Ecto neural progenitor cell (in vitro differentiated cells): ENCODE measurements at regions not wholly inside any gene's neighbourhood (a gene's known extent, or its start where the extent isn't known, plus 50 kb on each side); places are given as distances from the start of the nearest gene placed in this dataset.

Experiments used
- DNase-seq: peaks from one replicate; pipeline ENCODE4 v3.0.0-alpha.2; 2018; ENCODE audit warnings: low spot score

DNA sequence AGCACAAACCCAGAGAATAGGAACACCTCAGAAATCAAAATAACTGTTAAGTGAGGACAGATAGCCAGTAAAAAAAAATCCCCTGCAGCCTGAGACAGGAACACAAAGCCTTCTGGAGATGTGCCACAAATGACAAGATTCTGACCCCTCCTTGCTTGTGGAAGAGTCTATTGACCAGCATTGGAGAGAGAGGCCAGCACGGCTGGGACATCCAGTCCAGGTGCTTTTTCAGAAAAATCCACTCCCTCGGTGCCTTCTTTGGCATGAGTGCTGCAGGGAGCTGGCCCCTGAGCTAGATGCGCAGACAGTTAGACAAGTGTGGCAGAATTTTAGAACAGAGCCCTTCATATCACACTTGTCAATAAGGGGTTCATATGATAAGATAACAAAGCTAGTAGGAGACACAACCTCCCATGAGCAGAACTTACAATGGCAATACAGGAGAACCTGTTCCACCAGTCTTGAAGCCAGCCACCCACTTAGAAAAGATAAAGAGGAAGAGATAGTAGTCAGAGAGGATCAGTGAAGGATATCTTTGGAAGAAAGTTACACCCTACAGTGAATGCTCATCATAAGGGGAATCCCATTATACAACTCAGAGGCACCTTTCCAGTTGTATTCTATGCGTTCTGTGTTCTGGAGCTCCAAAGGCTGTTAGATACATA lies 298.4 kb downstream of the TLE1 start:
- no peak for DNase-seq

GRCh38 chr9:81389569-81389993 lies 299.8 kb downstream of the TLE1 start:
- DNase-seq: no peak

DNA sequence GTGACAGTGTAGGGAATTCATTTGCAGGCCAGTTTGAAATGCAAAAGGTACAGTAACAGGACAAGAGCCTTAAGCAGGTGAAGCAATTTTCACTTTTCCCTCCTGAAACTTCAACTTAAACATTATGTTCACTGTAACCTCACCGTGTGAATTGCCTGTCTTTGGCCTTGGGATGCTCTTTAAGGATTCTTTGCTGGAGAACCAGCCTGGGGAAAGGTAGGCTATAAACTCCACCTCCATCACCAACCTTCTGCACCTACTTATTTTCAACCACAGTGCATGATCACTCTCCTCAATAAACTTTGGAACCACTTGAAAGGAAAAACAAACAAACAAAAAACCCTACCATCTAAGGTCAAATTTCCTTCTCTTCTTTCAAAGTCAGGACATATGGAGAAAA lies 300.5 kb downstream of the TLE1 start:
- DNase-seq: no peak

DNA sequence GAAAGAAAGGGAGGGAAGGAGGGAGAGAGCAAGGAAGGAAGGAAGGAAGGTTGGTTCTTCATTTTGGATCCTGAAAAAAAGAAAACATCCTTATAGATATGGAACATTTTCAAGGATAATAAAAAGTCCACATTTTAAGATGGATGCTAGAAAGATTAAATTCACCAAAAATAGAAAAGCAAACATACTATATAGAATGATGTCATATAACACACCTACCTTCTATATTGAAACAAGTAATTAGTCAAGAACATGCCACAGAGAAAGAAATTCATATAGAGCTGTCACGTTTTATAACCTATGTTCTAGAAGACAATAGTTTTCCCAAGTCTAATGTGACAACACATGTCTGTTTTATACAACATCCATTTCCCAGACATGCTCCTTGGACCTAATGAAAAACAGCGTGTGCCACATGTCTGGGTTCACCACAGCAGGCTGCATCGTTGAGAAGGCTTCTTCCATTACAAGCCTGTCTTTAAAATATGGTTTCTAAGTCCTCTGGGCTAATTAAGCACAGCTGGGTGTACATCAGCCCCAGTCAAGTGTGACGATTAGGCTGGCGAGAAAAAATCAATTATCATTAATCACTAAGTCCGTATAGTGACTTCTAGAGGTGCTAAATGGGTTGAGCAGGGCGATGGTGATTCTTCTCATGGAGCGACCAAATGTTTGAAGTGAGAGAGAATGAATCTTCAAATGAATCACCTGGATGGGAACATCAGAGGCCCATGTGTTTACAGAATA lies 301.8 kb downstream of the TLE1 start:
- no peak for DNase-seq

DNA sequence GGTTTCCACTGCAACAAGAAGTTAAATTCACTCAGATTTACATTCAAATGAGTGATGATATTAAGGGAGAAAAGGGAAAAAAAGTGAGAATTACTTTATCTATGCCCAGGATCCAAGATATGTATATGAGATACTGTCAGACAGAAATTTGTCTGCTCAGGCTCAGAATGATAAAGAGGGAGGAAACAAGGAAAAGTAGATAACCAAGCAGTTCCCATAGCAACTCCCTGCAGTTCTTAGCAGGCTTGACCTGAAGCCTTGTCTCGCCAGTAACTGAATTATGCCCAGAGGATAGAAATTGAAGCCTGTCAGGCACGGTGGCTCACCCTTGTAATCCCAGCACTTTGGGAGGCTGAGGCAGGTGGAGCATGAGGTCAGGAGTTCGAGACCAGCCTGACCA lies 304.4 kb downstream of the TLE1 start:
- DNase-seq: no peak

- DNase-seq: no peak
Observed at GRCh38 chr9:81382281-81382680, 307.1 kb downstream of the TLE1 start.

DNA sequence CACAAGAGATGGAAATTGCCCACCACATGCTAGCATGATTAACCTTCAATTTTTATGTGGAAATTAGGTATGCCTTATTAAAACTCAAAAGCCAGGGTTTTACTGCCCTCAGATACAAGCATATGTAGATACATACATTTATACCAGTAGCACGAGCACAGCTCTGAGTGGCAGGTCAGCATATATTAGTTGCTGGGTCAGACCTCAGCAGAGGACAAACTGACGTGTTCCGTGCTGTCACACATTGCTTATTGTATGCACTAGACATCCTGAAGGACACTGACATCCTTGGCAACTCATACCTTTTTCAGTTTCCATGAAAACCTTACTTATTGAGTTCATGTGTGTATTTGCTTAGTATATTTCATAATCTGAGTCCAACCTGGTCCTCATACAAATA lies 307.7 kb downstream of the TLE1 start:
- no peak for DNase-seq

DNA sequence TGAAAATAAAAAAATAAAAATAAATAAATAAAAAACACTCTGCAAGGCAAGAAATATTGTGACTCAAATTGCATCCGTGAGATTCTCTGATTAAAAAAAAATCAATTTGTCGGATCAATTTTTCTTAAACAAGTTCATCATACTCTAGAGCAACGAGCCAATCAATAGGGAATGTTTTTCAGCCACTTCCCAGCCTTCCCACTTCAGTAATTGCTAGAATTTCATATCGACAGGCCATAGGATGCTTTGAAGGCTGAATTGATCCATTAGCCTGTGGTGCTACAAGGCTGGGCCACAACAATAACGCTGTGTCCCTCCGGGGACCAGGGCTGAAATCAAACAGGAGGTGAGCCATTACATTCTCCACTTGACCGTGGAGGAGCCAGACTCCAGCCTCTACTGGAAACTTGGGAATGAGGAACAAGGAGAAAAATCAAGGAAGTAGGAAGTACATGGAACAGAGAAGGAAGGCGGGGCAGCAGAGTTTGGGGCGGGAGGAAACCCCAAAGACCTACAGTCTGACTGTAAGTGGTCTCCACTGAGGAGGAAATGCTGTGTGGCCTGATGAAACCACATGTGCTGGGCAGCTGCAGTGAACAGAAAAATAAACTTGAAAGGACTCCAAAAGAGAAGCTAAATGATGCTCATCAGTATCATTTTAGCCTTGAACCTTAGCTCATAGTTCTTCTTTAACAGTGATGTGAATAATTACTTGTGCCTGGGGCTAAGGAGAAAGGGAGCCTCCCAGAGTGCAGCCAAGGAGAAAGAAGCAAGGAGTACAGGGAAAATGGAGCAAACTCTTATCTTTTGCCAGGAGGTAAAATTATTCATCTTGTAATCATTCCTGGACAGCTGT lies 308.6 kb downstream of the TLE1 start:
- no peak for DNase-seq

DNA sequence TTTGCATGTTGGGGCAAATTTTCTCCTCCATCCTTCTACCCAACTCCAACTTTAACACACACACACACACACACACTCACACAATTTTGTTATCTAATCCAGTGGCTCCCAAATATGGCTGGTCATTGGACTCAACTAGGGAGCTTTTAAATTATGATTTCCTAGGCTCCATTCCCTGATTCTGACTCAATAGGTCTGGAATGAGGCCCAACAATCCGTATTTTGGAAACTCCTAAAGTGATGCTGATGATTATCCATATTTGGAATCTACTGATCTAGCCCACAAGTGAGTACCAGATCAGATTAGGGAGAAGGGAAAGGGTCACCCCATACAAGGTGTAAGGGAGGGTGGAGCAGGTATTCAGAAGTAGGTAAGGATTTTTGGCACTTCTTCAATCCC lies 309.7 kb downstream of the TLE1 start:
- no peak for DNase-seq

DNA sequence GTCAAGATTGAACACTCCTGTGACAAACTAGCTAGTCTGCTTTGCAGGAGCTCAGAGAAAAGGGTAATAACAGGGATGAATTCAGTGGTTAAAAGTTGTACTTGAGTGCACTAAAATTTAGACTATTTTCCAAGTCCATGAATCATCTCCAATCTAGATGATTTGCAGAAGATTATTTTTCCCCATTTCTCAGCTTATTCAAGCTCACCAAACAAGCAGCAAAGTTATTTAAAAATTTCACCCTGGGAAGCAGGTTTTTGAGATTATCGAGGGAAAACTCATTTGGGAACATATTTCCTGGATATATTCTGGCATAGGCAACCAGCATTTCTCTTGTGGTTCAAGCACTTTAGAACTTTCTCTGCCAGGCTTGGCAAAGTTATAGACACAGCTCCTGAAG lies 311.4 kb downstream of the TLE1 start:
- no peak for DNase-seq

DNA sequence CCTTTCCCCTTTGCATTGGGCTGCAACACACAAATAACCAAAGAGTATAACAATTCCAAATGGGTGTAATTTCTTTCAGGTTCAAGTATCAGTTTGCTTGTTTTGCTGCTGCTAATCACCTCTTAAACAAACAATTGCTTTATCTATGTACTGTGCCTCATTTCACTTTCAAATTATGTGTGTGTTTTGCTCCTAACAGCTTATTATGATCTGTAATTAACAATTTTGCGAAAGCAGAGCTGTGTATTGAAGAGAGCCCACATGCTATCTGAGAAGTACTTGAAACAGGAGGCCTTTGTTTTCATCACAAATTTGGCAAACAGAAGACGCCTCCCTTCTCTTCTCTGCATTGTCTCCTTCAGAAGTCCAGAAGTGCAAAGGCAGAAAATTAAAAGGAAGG lies 312.0 kb downstream of the TLE1 start:
- no peak for DNase-seq

GRCh38 chr9:81375187-81376100 lies 313.9 kb downstream of the TLE1 start:
- DNase-seq: no peak

DNA sequence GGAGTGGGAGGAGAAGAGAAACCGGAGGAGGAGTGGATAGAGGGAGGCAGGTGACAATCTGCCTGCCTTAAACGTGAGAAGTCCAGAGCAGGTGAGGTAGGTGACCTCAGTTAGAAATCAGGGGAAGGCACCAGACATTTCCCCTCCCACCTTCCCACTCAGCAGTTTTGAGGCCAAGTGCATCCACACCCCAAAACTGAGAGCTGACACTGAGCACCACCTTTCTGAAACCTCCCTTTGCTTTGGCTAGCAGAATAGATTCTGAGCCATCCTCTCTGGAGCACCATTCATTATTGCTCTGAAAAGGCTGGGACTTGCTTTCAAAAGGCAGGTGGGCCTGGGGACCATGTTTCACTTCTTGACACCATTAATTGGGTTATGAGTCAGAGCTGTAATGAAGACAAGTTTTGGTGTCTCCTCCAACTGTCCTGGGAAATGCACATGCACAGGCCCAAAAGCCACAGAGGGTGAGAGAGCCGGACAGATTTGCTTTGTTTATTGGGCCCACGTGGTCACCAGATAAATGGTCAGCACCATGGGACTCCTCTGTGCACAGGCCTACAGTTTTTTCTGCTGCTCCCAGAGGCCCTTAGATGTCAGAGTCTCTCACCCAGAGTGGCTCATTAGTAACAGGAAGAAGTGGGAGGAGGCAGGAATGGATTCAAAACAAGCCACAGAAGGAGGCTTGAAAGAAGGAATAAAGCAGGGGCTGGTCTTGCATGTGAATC lies 314.7 kb downstream of the TLE1 start:
- DNase-seq: no peak

GRCh38 chr9:81373294-81373693 lies 316.1 kb downstream of the TLE1 start:
- DNase-seq: no peak

GRCh38 chr9:81372628-81373191 lies 316.6 kb downstream of the TLE1 start:
- DNase-seq: no peak

DNA sequence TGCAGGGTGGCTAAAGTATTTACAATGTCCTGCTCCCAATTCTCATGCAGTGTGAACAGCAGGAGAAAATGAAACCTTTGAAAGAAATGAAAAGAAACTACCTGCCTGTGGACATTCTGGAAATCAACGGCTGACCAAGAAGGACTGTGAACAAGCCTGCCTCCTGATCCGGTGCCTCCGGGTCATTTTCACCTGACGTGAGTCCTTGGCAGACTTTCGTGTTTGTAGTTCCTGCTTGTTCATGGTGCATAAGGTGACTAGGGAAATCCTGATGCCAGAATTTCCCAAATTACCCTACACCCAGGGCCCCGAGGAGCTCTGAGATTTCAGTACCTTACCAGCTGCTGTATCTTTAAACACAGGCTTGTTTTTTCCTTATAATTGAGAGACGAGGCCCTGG lies 317.5 kb downstream of the TLE1 start:
- no peak for DNase-seq

GRCh38 chr9:81370650-81371049 lies 318.7 kb downstream of the TLE1 start:
- DNase-seq: no peak

- DNase-seq: no peak
Observed at GRCh38 chr9:81370096-81370495, 319.3 kb downstream of the TLE1 start.

DNA sequence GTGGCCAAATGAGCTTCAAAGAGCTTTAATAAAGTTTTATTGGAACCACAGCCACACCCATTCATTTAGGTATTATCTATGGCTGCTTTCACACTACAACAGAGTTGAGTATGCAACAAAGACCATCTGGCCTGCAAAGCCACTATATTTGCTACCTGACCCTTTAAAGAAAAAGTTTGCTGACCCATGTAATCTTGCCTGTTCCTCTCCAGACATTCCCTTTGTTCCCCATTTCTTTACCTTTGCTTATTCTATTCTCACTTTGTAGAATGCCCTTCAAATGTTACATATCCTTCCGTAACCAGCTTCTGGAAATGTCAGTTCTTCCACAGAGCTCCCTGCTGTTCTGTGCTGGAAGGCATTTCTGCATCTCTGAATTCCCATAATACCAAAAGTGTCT lies 320.2 kb downstream of the TLE1 start:
- DNase-seq: no peak

GRCh38 chr9:81363916-81364480 lies 325.3 kb downstream of the TLE1 start:
- DNase-seq: no peak

GRCh38 chr9:81361296-81361695 lies 328.1 kb downstream of the TLE1 start:
- DNase-seq: no peak
